ENCODE measurements at regions not wholly inside any gene's neighbourhood (a gene's known extent, or its start where the extent isn't known, plus 50 kb on each side); places are given as distances from the start of the nearest gene placed in this dataset.

DNA sequence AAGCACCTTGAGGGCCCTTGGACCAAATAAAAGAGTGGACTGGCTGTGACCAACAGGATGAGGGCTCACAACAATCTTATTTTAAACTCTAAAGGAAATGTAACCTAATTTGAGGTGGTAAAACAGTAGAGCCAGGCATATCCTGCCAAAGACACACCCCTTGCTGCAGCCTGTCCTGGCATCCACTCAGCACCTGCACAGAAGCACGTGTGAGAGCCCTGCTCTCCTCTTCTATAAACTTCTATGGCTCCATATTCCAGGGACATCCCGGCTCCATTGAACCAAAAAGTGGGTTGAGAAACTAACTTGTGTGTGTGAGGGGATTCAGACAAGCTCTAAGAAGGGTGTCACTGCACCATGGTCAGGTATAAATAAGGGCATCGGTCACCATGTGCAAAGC, 190.9 kb upstream of the CHRNA7 start:
- Histone ChIP-seq H3K4me3 (no peak overlapping the region), H3K27me3 (no peaks in the 10 kb centered on the region), H3K4me1 (no peaks in the 10 kb centered on the region), H3K36me3 (no peaks in the 10 kb centered on the region), H3K9me3 (no peaks in the 10 kb centered on the region), H3K27ac (no peak overlapping the region)
- intact Hi-C loops (cut with DNase I; ENCODE audit: low total_unique reads), result no loop called here
- DNase-seq, result peak in 1 of 2 donors; percentile 10
- TF ChIP-seq, protein P1, sequence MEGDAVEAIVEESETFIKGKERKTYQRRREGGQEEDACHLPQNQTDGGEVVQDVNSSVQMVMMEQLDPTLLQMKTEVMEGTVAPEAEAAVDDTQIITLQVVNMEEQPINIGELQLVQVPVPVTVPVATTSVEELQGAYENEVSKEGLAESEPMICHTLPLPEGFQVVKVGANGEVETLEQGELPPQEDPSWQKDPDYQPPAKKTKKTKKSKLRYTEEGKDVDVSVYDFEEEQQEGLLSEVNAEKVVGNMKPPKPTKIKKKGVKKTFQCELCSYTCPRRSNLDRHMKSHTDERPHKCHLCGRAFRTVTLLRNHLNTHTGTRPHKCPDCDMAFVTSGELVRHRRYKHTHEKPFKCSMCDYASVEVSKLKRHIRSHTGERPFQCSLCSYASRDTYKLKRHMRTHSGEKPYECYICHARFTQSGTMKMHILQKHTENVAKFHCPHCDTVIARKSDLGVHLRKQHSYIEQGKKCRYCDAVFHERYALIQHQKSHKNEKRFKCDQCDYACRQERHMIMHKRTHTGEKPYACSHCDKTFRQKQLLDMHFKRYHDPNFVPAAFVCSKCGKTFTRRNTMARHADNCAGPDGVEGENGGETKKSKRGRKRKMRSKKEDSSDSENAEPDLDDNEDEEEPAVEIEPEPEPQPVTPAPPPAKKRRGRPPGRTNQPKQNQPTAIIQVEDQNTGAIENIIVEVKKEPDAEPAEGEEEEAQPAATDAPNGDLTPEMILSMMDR (IDR thresholded peaks at IDR 0.05), result no peak

DNA sequence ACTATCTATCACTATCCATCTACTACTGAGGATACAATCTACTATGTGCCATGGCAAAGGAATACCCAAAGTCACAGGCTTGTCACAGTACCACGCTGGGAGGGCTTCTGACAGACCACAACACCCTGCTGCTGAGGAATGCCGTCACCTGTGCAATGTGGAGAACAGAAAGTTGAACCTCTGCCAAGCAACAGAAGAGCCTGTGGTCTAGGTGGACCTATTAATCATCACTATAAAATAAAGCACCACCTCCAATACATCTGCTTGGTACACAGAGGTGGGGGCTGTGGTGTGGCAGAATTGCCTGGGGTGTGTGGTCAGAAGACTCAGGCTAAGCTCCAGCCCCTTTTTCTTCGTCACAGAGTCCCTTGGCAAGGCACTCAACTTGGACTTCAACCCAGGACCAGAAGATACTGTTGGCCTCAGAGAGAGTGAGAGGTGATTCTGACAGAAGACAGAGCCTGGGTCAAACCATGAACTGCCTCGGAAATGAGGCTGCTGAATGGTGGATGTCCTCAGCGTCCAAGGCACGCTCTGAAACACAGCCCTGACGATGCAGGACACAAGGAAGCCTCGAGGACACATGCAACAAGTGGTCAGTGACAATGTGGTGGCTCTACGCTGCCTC, 189.4 kb upstream of the CHRNA7 start:
- Histone ChIP-seq H3K9me3 (no peaks in the 10 kb centered on the region), H3K4me1 (no peaks in the 10 kb centered on the region), H3K4me3 (no peak overlapping the region), H3K27ac (no peak overlapping the region), H3K27me3 (no peaks in the 10 kb centered on the region), H3K36me3 (no peaks in the 10 kb centered on the region)
- intact Hi-C loops (cut with DNase I; ENCODE audit: low total_unique reads), result no loop called here
- TF ChIP-seq, protein P1 (IDR thresholded peaks at IDR 0.05), result no peak
- no peak for DNase-seq

DNA sequence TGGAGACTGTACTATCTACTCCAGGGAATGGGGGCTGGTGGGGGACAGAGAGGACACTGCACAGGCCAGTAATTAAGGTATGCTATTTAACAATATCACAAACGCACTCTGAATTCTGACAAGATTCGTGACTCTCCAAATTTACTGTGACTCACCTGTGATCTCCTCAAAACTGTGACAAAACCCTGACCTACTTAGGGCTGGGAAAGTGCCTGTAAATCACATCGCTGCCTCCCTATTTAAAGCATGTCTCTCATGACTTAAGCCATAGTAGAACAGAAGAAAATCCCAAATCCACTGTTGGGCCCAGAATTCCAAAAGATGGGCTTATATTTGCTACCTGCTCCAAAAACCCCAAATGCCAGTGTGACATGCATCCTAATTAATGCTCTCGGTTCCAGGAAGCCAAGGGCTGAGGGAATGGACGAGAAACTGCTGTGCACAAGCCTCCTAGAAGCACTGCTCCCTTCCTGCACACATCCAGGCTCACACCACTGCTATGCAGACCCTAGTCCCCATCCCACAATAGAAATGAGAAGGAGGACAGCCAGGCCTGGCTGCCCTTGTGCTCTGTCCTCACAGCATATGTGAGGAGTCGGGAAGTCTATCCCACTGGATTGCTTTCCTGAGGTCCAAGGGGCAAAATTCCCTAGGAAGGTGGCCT, 187.7 kb upstream of the CHRNA7 start:
- no peaks in the 10 kb centered on the region for H3K36me3 ChIP-seq
- intact Hi-C loops (cut with DNase I; ENCODE audit: low total_unique reads), result no loop called here
- no peaks in the 10 kb centered on the region for H3K9me3 ChIP-seq
- H3K4me3 ChIP-seq, result no peak overlapping the region
- no peaks in the 10 kb centered on the region for H3K4me1 ChIP-seq
- no peak for DNase-seq
- no peak overlapping the region for H3K27ac ChIP-seq
- TF ChIP-seq, protein P1 (IDR thresholded peaks at IDR 0.05), result no peak
- H3K27me3 ChIP-seq, result no peaks in the 10 kb centered on the region

DNA sequence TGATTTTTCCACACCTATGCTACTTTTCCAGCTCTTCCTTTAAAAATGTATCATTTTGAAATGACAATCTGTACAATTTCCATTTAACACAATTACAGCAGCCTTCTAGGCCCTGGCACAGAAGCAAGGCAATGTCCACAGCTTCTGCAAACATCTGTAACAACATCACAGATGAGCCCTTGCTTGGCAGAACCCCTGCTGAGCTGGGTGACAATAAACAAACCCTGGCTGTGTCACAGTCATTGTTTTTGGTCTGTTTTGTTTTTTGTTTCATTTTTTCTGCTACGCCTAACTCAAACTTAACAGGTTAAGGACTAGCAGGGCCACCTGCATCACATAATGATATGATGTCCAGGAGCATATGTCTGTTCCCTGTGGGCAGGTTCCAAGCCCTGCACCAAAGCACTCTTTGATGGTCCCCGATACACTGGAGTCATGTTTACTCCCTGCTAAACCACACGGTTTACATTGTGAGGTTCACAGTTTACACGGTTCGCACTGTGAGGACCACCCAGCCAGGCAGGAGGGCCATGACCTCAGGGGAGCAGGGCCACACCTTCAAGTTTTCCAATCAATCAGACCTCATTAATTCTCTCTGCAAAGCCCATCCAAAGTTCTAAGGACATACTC, 186.8 kb upstream of the CHRNA7 start:
- no peaks in the 10 kb centered on the region for H3K4me1 ChIP-seq
- H3K27ac ChIP-seq, result no peak overlapping the region
- H3K27me3 ChIP-seq, result no peaks in the 10 kb centered on the region
- TF ChIP-seq, protein P1 (IDR thresholded peaks at IDR 0.05), result no peak
- no peaks in the 10 kb centered on the region for H3K36me3 ChIP-seq
- no peak for DNase-seq
- no peak overlapping the region for H3K4me3 ChIP-seq
- intact Hi-C loops (cut with DNase I; ENCODE audit: low total_unique reads), result no loop called here
- peaks cover 0 to under 1% (median 0%) of the 10 kb centered on the region in 3 donors for H3K9me3 ChIP-seq

DNA sequence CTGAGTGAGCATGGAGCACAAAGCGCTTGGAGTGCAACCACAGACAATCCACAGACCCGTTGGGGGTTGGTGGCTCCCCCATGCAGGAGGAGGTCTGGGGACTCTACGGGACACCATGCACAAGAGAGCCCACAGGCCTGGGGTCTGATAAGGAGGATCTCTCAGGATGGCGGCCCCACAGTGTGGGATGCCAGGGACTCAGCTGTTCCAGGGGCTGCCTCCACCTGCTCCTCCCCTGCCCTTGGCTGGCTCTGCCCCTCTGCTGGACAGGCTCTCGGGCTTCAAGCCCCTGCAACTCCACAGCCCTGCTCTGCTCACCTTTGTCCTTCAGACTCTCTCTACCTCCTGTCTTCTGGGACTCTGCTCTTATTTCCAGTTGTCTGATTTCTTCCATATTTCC, 184.5 kb upstream of the CHRNA7 start:
- Histone ChIP-seq H3K4me1 (no peaks in the 10 kb centered on the region), H3K4me3 (no peak overlapping the region), H3K27me3 (no peaks in the 10 kb centered on the region), H3K9me3 (peaks cover 0 to 9% (median 0%) of the 10 kb centered on the region in 3 donors), H3K36me3 (no peaks in the 10 kb centered on the region), H3K27ac (no peak overlapping the region)
- no peak for DNase-seq
- intact Hi-C loops (cut with DNase I; ENCODE audit: low total_unique reads), result no loop called here
- TF ChIP-seq, protein P1 (IDR thresholded peaks at IDR 0.05), result no peak

Data from tibial artery (tissue), 4 donors.